K562 (cell line): ENCODE measurements at regions not wholly inside any gene's neighbourhood (a gene's known extent, or its start where the extent isn't known, plus 50 kb on each side); places are given as distances from the start of the nearest gene placed in this dataset.
"Not testable (repeated sequence)": the region's sequence is repeated elsewhere in the genome, so short reads cannot be mapped to it uniquely, and the experiment has no call there.

Source experiments
- ATAC-seq: fragments of 200-7000 bp; cut with Tn5 transposase; 3 replicates; pipeline ENCODE4 v1.9.1; 2020; ENCODE audit warnings: moderate library complexity
- BruUV-seq: library from RNA; stranded (reverse); fragments of 400-500 nt; replicated peaks from 2 replicates; lab custom pipeline; 2021; lab: Mats Ljungman, UMichigan
- CTCF ChIA-PET: fragments of 300-600 bp; formaldehyde crosslinking; extraction: SDS; loops from one replicate; lab custom pipeline; 2021; ENCODE audit warnings: low intra/inter-chr PET ratio; lab: Yijun Ruan, JAX
- POLR2A ChIA-PET: fragments of 300-600, 350-650 bp; sonication (Branson Sonifier 250); formaldehyde crosslinking; extraction: SDS; loops from one replicate; lab custom pipeline; 2021; ENCODE audit warnings: antibody characterized with exemption, inconsistent platforms; lab: Yijun Ruan, JAX
- DNase-seq, 4 experiments: peaks; one replicate each; pipeline versions ENCODE4 v3.0.0 to v3.0.0-alpha.2; 2011 to 2018; ENCODE audit warnings: low spot score in 3 of 4, mixed read lengths in 3 of 4; ENCODE audit errors: extremely low read depth in 1 of 4
- FAIRE-seq: peaks from 2 replicates; lab custom pipeline; 2011; peaks lifted over from hg19 to GRCh38; lab: Jason Lieb, UNC
- H2AFZ ChIP-seq: 2 replicates; pipeline ENCODE4 v1.6.0; 2011; ENCODE audit warnings: low read depth, low read length, control low read depth, inconsistent platforms
- H3K27ac ChIP-seq: fragments of 200-600 bp; 3 replicates; pipeline ENCODE4 v1.8.0; 2011; ENCODE audit warnings: low read depth, mild to moderate bottlenecking, control low read depth, inconsistent platforms, low read length, moderate library complexity, mixed read lengths; ENCODE audit errors: extremely low read depth
- H3K27me3 ChIP-seq, 2 experiments: fragments of 300-600 bp in 1 of 2; 2 replicates in 1 of 2; 3 replicates in 1 of 2; pipeline versions ENCODE4 v1.6.0 to v1.8.0; 2011; ENCODE audit warnings: inconsistent platforms in 2 of 2, low read length in 2 of 2, mild to moderate bottlenecking in 1 of 2, mixed read lengths in 1 of 2, moderate library complexity in 1 of 2; ENCODE audit not compliant: control insufficient read depth in 2 of 2, insufficient read depth in 2 of 2
- H3K36me3 ChIP-seq: fragments of 300-600 bp; 3 replicates; pipeline ENCODE4 v1.8.0; 2011; ENCODE audit warnings: mild to moderate bottlenecking, low read length, inconsistent platforms; ENCODE audit not compliant: control insufficient read depth, insufficient read depth
- H3K4me1 ChIP-seq, 2 experiments: fragments of 200-600 bp in 1 of 2; replicated peaks in 1 of 2; 2 replicates in 1 of 2; 3 replicates in 1 of 2; pipeline versions ENCODE4 v1.5.1 to v1.8.0; 2011; ENCODE audit warnings: inconsistent platforms in 2 of 2, low read length in 2 of 2, mild to moderate bottlenecking in 1 of 2, mixed read lengths in 1 of 2, moderate library complexity in 1 of 2; ENCODE audit not compliant: control insufficient read depth in 2 of 2, insufficient read depth in 2 of 2
- H3K4me2 ChIP-seq: 2 replicates; pipeline ENCODE4 v1.6.1; 2011; ENCODE audit warnings: low read length, control low read depth, inconsistent platforms, mixed read lengths; ENCODE audit not compliant: insufficient read depth
- H3K4me3 ChIP-seq: fragments of 200-600 bp; sonication (generic), shearing (Covaris generic); 2 replicates; pipeline ENCODE4 v1.5.1; 2016; ENCODE audit warnings: control low read depth, inconsistent platforms
- H3K79me2 ChIP-seq: fragments of 200-600 bp; 3 replicates; pipeline ENCODE4 v1.8.0; 2011; ENCODE audit warnings: low read length, inconsistent platforms; ENCODE audit not compliant: control insufficient read depth, insufficient read depth
- H3K9ac ChIP-seq, 2 experiments: 2 replicates each; pipeline versions ENCODE4 v1.6.0 to v1.6.1; 2011; ENCODE audit warnings: low read depth in 2 of 2, low read length in 2 of 2, control low read depth in 1 of 2, inconsistent platforms in 1 of 2, mild to moderate bottlenecking in 1 of 2, mixed read lengths in 1 of 2; ENCODE audit not compliant: insufficient read depth in 1 of 2
- H3K9me1 ChIP-seq: one replicate; pipeline ENCODE4 v1.6.0; 2011; ENCODE audit warnings: inconsistent platforms, mild to moderate bottlenecking, low read length, moderate library complexity; ENCODE audit not compliant: control insufficient read depth, insufficient read depth
- H3K9me3 ChIP-seq: replicated peaks from 2 replicates; pipeline ENCODE4 v1.5.1; 2011; ENCODE audit warnings: low read depth, low read length, inconsistent platforms; ENCODE audit not compliant: control insufficient read depth, insufficient read depth
- H4K20me1 ChIP-seq: replicated peaks from 2 replicates; pipeline ENCODE4 v1.6.1; 2011; ENCODE audit warnings: low read length, inconsistent platforms, mixed read lengths; ENCODE audit not compliant: control insufficient read depth, insufficient read depth
- WGBS: fragments of 100-300 bp; shearing (Covaris generic); methylation state at CpG from one replicate; pipeline ENCODE4 v1.1.6; 2016; ENCODE audit warnings: low coverage, mixed read lengths; ENCODE audit not compliant: insufficient coverage; ENCODE audit errors: missing lambda C conversion rate; 5-methylcytosine and 5-hydroxymethylcytosine counted together
- in situ Hi-C: fragments of 300-500 bp; cut with MboI; formaldehyde crosslinking; loops from 4 replicates; pipeline ENCODE4 v1.15.0; 2018; ENCODE audit warnings: inconsistent platforms, mixed read lengths
- intact Hi-C: fragments of 100-400 bp; cut with micrococcal nuclease; formaldehyde crosslinking; loops from 2 replicates; pipeline ENCODE4 v1.14.2; 2022

DNA sequence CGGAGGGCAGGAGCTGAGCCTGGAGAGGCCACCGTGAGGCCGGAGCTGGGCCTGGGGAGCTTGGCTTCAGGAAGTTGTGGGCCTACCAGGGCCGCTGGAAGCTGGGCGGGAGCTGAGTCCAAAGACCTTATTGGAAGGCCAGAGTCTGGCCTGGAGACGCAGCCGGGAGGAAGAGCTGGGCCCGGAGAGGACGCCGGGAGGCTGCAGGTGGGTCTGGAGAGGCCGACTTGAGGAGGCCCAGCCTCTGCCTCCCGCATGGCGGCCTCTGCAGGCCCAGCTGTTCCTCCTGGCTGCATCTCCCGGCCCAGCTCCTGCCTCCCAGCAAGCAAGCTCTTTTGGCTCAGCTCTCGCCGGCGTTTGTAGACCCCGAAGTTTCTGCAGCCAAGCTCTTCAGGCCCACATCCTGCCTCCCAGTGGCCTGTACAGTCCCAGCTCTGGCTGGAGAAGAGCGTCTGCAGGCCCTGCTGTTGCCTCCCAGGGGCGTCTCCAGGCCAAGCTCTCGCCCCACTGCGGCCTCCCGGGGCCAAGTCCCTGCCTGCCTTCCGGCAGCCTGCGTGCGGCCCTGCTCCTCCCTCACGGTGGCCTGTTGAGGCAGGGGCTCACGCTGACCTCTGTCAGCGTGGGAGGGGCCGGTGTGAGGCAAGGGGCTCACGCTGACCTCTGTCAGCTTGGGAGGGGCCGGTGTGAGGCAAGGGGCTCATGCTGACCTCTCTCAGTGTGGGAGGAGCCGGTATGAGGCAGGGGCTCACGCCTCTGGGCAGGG, 70.4 kb upstream of the COBL start:
- in situ Hi-C loops, BruUV-seq: not testable (repeated sequence)

DNA sequence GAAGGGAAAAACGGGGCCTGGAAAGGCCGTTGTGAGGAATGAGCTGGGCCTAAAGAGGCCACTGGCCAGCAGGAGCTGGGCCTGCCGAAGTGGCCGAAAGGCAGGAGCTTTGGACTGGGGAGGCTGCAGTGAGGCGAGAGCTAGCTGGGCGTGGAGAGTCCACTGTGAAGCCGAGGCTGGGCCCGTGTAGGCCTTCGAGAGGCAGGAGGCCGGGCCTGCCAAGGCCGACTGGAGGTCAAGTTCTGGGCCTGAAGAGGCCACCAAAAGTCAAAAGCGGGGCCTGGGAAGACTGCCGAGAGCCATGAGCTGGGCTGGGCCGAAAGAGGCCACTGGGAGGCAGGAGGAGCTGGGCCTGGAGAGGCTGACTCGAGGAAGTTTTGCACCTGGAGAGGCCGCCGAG, 69.6 kb upstream of the COBL start:
- ATAC-seq, H3K9me1 ChIP-seq, CTCF ChIA-PET, H3K79me2 ChIP-seq, H3K36me3 ChIP-seq, DNase-seq, H4K20me1 ChIP-seq, intact Hi-C loops, H3K4me2 ChIP-seq, H3K9ac ChIP-seq, in situ Hi-C loops, H2AFZ ChIP-seq, FAIRE-seq, BruUV-seq, H3K4me3 ChIP-seq, H3K9me3 ChIP-seq, H3K27me3 ChIP-seq, H3K4me1 ChIP-seq, H3K27ac ChIP-seq: not testable (repeated sequence)
- 75% methylated on average over 11 of the region's 17 CpGs for WGBS
- POLR2A ChIA-PET = interaction anchor here (0.7 kb wide), 1 partner anchor 82 kb away, joined by 3 read pairs; no protein-coding TSS in a partner anchor

More for the DNA sequence above, 70.4 kb upstream of the COBL start:
- H3K4me3 ChIP-seq, H3K4me2 ChIP-seq, FAIRE-seq, H3K79me2 ChIP-seq, H4K20me1 ChIP-seq, H3K36me3 ChIP-seq, H2AFZ ChIP-seq, CTCF ChIA-PET, H3K27me3 ChIP-seq, ATAC-seq, H3K9ac ChIP-seq, H3K9me1 ChIP-seq, DNase-seq, intact Hi-C loops, H3K4me1 ChIP-seq, H3K9me3 ChIP-seq, H3K27ac ChIP-seq: not testable (repeated sequence)
- 79% methylated on average over 10 of the region's 34 CpGs for WGBS
- POLR2A ChIA-PET = interaction anchor here (0.7 kb wide), 1 partner anchor 83 kb away, joined by 3 read pairs; no protein-coding TSS in a partner anchor
